IPS-15b (cell line): ENCODE measurements at regions not wholly inside any gene's neighbourhood (a gene's known extent, or its start where the extent isn't known, plus 50 kb on each side); places are given as distances from the start of the nearest gene placed in this dataset.

Experiments
- H3K27me3 ChIP-seq: one replicate; pipeline ENCODE4 v1.6.1; 2013; ENCODE audit warnings: low read length; ENCODE audit not compliant: control insufficient read depth, insufficient read depth
- H3K36me3 ChIP-seq: one replicate; pipeline ENCODE4 v1.6.1; 2013; ENCODE audit warnings: low read length; ENCODE audit not compliant: control insufficient read depth, insufficient read depth
- H3K4me1 ChIP-seq: one replicate; pipeline ENCODE4 v1.6.1; 2013; ENCODE audit warnings: mild to moderate bottlenecking, low read length; ENCODE audit not compliant: control insufficient read depth, insufficient read depth
- H3K4me3 ChIP-seq: one replicate; pipeline ENCODE4 v1.5.1; 2013; ENCODE audit warnings: low read depth, low read length
- H3K9ac ChIP-seq: one replicate; pipeline ENCODE4 v1.6.1; 2013; ENCODE audit warnings: low read depth, mild to moderate bottlenecking, low read length
- H3K9me3 ChIP-seq: one replicate; pipeline ENCODE4 v1.6.1; 2013; ENCODE audit warnings: mild to moderate bottlenecking, low read length; ENCODE audit not compliant: control insufficient read depth, insufficient read depth

- Histone ChIP-seq H3K9ac (no peak overlapping the region), H3K27me3 (no peaks in the 10 kb centered on the region), H3K4me3 (no peak overlapping the region), H3K36me3 (no peaks in the 10 kb centered on the region), H3K4me1 (no peaks in the 10 kb centered on the region), H3K9me3 (no peaks in the 10 kb centered on the region)
Measured at GRCh38 chr16:5604770-5605169, 507.2 kb upstream of the EEF2KMT start.

GRCh38 chr16:5603836-5604235, 506.2 kb upstream of the EEF2KMT start:
- no peaks in the 10 kb centered on the region for H3K9me3 ChIP-seq
- H3K9ac ChIP-seq, result no peak overlapping the region
- H3K4me3 ChIP-seq, result no peak overlapping the region
- H3K36me3 ChIP-seq, result no peaks in the 10 kb centered on the region
- no peaks in the 10 kb centered on the region for H3K27me3 ChIP-seq
- no peaks in the 10 kb centered on the region for H3K4me1 ChIP-seq

- H3K9ac ChIP-seq, result no peak overlapping the region
- H3K36me3 ChIP-seq, result no peaks in the 10 kb centered on the region
Measured at GRCh38 chr16:5601957-5602356, 504.4 kb upstream of the EEF2KMT start.

GRCh38 chr16:5598793-5599192, 501.2 kb upstream of the EEF2KMT start:
- Histone ChIP-seq H3K9ac (no peak overlapping the region), H3K4me3 (no peak overlapping the region), H3K36me3 (no peaks in the 10 kb centered on the region), H3K4me1 (no peaks in the 10 kb centered on the region), H3K9me3 (no peaks in the 10 kb centered on the region), H3K27me3 (no peaks in the 10 kb centered on the region)

More at GRCh38 chr16:5601957-5602356, 504.4 kb upstream of the EEF2KMT start:
- Histone ChIP-seq H3K4me3 (no peak overlapping the region), H3K27me3 (no peaks in the 10 kb centered on the region), H3K4me1 (no peaks in the 10 kb centered on the region), H3K9me3 (no peaks in the 10 kb centered on the region)

GRCh38 chr16:5595849-5596248, 498.3 kb upstream of the EEF2KMT start:
- Histone ChIP-seq H3K4me3 (no peak overlapping the region), H3K9me3 (no peaks in the 10 kb centered on the region)

GRCh38 chr16:5590416-5590815, 492.8 kb upstream of the EEF2KMT start:
- Histone ChIP-seq H3K27me3 (no peaks in the 10 kb centered on the region), H3K9me3 (no peaks in the 10 kb centered on the region), H3K4me1 (peaks cover 3% of the 10 kb centered on the region), H3K36me3 (no peaks in the 10 kb centered on the region), H3K9ac (no peak overlapping the region), H3K4me3 (no peak overlapping the region)

More at GRCh38 chr16:5595849-5596248, 498.3 kb upstream of the EEF2KMT start:
- H3K9ac ChIP-seq, result no peak overlapping the region
- H3K4me1 ChIP-seq, result no peaks in the 10 kb centered on the region
- no peaks in the 10 kb centered on the region for H3K27me3 ChIP-seq
- H3K36me3 ChIP-seq, result no peaks in the 10 kb centered on the region

GRCh38 chr16:5589812-5590373, 492.3 kb upstream of the EEF2KMT start:
- H3K27me3 ChIP-seq, result no peaks in the 10 kb centered on the region
- peaks cover 3% of the 10 kb centered on the region for H3K4me1 ChIP-seq
- no peaks in the 10 kb centered on the region for H3K36me3 ChIP-seq
- no peak overlapping the region for H3K4me3 ChIP-seq
- no peaks in the 10 kb centered on the region for H3K9me3 ChIP-seq
- no peak overlapping the region for H3K9ac ChIP-seq

GRCh38 chr16:5584109-5584508, 486.5 kb upstream of the EEF2KMT start:
- Histone ChIP-seq H3K9ac (no peak overlapping the region), H3K4me1 (no peaks in the 10 kb centered on the region), H3K27me3 (no peaks in the 10 kb centered on the region), H3K9me3 (no peaks in the 10 kb centered on the region), H3K36me3 (no peaks in the 10 kb centered on the region), H3K4me3 (no peak overlapping the region)

- Histone ChIP-seq H3K9ac (no peak overlapping the region), H3K4me1 (no peaks in the 10 kb centered on the region), H3K27me3 (no peaks in the 10 kb centered on the region), H3K9me3 (no peaks in the 10 kb centered on the region), H3K4me3 (no peak overlapping the region), H3K36me3 (no peaks in the 10 kb centered on the region)
Measured at GRCh38 chr16:5582529-5582928, 484.9 kb upstream of the EEF2KMT start.

- H3K36me3 ChIP-seq, result no peaks in the 10 kb centered on the region
- no peaks in the 10 kb centered on the region for H3K4me1 ChIP-seq
- no peaks in the 10 kb centered on the region for H3K9me3 ChIP-seq
- no peak overlapping the region for H3K4me3 ChIP-seq
- no peaks in the 10 kb centered on the region for H3K27me3 ChIP-seq
- no peak overlapping the region for H3K9ac ChIP-seq
Measured at GRCh38 chr16:5581908-5582307, 484.3 kb upstream of the EEF2KMT start.

- H3K4me1 ChIP-seq, result no peaks in the 10 kb centered on the region
- no peaks in the 10 kb centered on the region for H3K27me3 ChIP-seq
- H3K36me3 ChIP-seq, result no peaks in the 10 kb centered on the region
- H3K4me3 ChIP-seq, result no peak overlapping the region
- H3K9ac ChIP-seq, result no peak overlapping the region
- no peaks in the 10 kb centered on the region for H3K9me3 ChIP-seq
Measured at GRCh38 chr16:5581428-5581827, 483.8 kb upstream of the EEF2KMT start.

GRCh38 chr16:5580772-5581171, 483.2 kb upstream of the EEF2KMT start:
- no peaks in the 10 kb centered on the region for H3K9me3 ChIP-seq
- H3K27me3 ChIP-seq, result no peaks in the 10 kb centered on the region
- no peaks in the 10 kb centered on the region for H3K4me1 ChIP-seq
- no peak overlapping the region for H3K9ac ChIP-seq
- H3K36me3 ChIP-seq, result no peaks in the 10 kb centered on the region
- H3K4me3 ChIP-seq, result no peak overlapping the region
